GM12865 (cell line): ENCODE measurements at regions not wholly inside any gene's neighbourhood (a gene's known extent, or its start where the extent isn't known, plus 50 kb on each side); places are given as distances from the start of the nearest gene placed in this dataset.

Experiments
- DNase-seq: peaks from one replicate; pipeline ENCODE4 v3.0.0; 2010; ENCODE audit warnings: low read depth
- H3K4me3 ChIP-seq: 2 replicates; pipeline ENCODE4 v1.5.1; 2011; ENCODE audit warnings: mild to moderate bottlenecking, low read depth, low read length, control low read depth
- CTCF ChIP-seq: IDR thresholded peaks from 2 replicates; pipeline ENCODE4 v1.5.1; 2011; ENCODE audit warnings: low read length, control low read depth, low read depth, inconsistent platforms; ENCODE audit not compliant: insufficient read depth; ENCODE audit errors: missing control alignments

GRCh38 chr11:127993788-127994187 lies 593.6 kb downstream of the ETS1 start:
- no peak for DNase-seq
- no peak for TF ChIP-seq CTCF
- H3K4me3 ChIP-seq: no peak overlapping the region

- DNase-seq: no peak
- TF ChIP-seq CTCF: no peak
- no peak overlapping the region for H3K4me3 ChIP-seq
These were observed 594.1 kb downstream of the ETS1 start for GRCh38 chr11:127993281-127993680.

- DNase-seq: no peak
- H3K4me3 ChIP-seq: no peak overlapping the region
- no peak for TF ChIP-seq CTCF
These were observed 601.3 kb downstream of the ETS1 start for GRCh38 chr11:127986073-127986472.

GRCh38 chr11:127972816-127973215 lies 614.5 kb downstream of the ETS1 start:
- H3K4me3 ChIP-seq: no peak overlapping the region
- TF ChIP-seq CTCF: no peak
- DNase-seq: no peak

- no peak overlapping the region for H3K4me3 ChIP-seq
- no peak for DNase-seq
- TF ChIP-seq CTCF: no peak
These were observed 615.9 kb downstream of the ETS1 start for GRCh38 chr11:127971448-127971847.

- no peak for DNase-seq
- TF ChIP-seq CTCF: no peak
- no peak overlapping the region for H3K4me3 ChIP-seq
These were observed 620.5 kb downstream of the ETS1 start for GRCh38 chr11:127966821-127967220.

GRCh38 chr11:127965939-127966668 lies 621.3 kb downstream of the ETS1 start:
- H3K4me3 ChIP-seq: no peak overlapping the region
- no peak for TF ChIP-seq CTCF
- no peak for DNase-seq
